Inflammatory macrophage treated with lipopolysaccharide for 1 hour (primary cell): ENCODE measurements at regions not wholly inside any gene's neighbourhood (a gene's known extent, or its start where the extent isn't known, plus 50 kb on each side); places are given as distances from the start of the nearest gene placed in this dataset.

Source experiments
- DNase-seq, 2 donors: peaks; one replicate each; pipeline ENCODE4 v3.0.0-alpha.2; 2020 to 2022

DNA sequence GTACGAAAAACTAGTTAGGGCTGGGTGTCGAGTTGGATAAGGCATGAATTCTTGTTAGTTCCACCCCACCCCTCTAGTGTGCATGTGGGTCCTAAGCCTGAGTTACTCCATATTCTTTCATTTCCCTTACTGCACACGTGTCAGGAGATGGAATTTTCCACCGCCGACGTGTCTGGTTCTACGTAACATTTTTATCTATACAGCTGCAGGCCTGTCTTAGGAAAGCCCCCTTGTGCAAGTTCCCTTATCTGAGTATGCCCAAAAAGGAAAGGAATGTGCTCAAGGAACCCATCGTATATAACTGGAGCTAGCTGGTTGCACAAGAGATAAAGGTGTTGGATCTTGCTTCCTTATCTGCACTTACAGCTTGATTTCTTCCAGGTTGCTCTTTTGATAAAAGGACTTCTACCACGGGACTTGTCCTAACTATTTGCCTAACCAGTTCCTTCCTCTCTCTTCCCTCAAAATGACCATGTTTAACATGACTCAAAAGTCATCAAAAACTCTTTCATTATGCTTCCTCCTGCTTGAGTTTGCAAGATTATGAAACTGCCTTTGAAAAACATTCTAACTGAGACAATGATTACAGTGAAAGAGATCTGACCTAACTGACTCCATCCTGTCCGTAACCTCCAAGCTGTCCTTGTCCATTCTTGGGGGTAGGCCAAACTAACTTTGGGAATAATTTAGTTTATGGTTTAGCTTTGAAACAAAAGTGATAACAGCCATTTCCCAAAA lies 181.4 kb downstream of the AKR1D1 start:
- peak; percentile 91 to 96 for DNase-seq

- peak; percentile 35 to 75 for DNase-seq
These were observed 181.9 kb downstream of the AKR1D1 start for GRCh38 chr7:138258197-138258559.

GRCh38 chr7:138259675-138260074 lies 183.4 kb downstream of the AKR1D1 start:
- no peak for DNase-seq

DNA sequence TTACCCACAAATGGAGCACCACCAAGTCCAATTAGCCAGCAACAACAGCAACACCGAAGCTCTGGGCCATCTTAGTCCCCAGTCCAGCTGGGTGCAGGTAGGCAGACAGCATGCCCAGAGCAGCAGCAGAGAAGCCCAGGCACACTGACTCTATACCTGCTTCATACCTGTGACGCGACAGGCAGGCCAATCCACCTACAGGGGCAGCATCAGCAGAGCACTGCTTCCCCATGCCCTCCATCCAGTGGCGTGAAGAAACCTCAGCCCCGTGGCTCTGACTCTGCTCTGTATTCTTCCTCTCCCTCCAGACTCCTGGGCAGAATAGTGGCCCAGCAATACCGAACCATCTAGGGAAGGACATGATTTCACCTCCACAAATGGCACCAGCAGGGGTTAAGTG lies 191.7 kb downstream of the AKR1D1 start:
- DNase-seq: no peak

- peak in 1 of 2 donors; percentile 13 for DNase-seq
These were observed 183.2 kb upstream of the TRIM24 start for GRCh38 chr7:138276891-138277290.

- no peak for DNase-seq
These were observed 181.5 kb upstream of the TRIM24 start for GRCh38 chr7:138278601-138279000.

GRCh38 chr7:138282997-138283396 lies 177.1 kb upstream of the TRIM24 start:
- no peak for DNase-seq

- DNase-seq: no peak
These were observed 174.9 kb upstream of the TRIM24 start for GRCh38 chr7:138285129-138285528.

GRCh38 chr7:138286846-138287245 lies 173.2 kb upstream of the TRIM24 start:
- no peak for DNase-seq

DNA sequence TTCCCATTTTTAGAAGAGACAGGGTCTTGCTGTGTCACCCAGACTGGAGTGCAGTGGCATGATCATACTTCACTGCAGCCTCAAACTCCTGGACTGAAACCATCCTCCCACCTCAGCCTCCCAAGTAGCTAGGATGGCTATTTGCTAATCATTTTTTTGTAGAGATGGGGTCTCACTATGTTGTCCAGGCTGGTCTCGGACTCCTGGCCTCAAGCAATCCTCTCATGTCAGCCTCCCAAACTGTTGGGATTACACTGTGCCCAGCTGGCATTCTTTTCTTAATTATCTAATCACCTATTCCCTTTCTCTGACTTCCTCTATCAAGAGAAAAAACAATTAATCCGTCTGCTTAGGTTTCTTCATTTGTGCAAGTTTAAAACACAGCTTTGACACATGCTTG lies 172.5 kb upstream of the TRIM24 start:
- no peak for DNase-seq

GRCh38 chr7:138289082-138289481 lies 171.0 kb upstream of the TRIM24 start:
- no peak for DNase-seq

DNA sequence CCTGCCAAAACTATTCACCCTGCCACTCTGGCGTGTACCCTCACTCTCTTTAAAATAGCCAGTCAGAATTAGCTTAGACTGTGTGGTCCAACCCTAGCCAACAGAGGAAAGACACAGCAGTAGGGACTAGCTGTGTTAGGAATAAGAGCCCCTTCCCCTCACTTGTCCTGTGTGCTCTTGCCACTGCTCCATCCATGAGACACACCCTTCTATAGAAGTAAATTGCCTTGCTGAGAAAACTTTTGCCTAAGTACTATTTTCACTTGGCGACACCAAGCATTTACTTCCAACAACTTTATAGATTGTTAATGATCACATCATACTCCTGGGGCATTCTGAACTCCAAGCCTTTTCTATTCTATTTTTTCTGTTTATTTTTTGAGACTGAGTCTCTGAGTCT lies 170.2 kb upstream of the TRIM24 start:
- no peak for DNase-seq

DNA sequence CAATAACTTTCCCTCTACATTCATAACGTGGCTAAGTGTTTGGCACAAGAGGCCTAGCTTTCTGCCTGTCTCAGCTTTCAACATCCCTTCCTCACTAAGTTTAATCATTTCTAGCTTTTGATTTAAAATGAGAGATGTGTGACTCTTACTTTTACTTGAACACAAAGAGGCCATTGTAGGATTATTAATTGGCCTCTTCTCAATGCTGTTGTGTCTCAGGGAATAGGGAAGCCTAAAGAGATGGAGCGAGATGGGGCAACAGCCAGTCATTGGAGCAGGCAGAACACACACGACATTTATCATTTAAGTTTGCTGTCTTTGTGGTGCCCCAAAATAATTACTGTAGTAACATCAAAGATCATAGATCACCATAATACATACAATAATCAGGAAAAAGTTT lies 167.1 kb upstream of the TRIM24 start:
- DNase-seq: no peak

DNA sequence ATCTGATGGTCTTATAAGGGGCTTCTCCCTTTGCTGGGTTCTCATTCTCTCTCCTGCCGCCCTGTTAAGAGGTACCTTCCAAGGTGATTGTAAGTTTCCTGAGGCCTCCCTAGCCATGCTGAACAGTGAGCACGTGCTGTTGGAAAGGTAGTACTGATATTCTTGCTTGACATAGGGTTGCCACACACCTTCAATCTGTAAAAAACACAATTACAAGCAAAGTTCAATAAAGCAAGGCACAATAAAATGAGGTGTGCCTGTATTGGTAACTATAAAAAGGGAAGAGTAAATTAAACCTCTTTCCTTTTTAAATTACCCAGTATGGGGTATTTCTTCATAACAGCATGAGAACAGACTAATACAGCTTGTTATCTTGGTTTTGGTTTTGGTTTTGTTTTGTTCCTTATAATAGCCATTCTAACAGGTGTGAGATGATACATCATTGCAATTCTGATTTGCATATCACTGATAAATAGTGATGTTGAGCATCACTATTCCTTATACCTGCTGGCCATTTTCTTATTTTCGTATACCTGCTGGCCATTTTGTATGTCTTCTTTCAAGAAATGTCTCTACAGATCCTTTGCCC lies 164.9 kb upstream of the TRIM24 start:
- DNase-seq: peak in 1 of 2 donors; percentile 4

- no peak for DNase-seq
These were observed 162.5 kb upstream of the TRIM24 start for GRCh38 chr7:138297526-138297925.

DNA sequence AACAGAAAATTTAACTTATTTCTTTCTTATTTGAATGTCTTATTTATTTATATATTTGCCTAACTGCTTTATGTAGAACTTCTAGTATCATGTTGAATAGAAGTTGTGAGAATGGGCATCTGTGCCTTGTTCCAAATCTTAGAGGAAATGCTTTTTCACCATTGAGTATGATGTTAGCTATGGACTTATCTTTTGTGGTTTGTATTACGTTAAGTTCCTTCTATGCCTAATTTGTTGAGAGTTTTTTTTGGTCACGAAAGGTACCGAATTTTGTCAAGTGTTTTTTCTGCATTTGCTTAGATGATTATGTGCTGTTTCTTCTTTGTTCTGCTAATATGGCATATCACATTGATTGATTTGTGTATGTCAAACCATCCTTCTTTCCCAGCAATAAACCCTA lies 161.0 kb upstream of the TRIM24 start:
- DNase-seq: no peak

- DNase-seq: peak; percentile 43 to 67
These were observed 156.6 kb upstream of the TRIM24 start for GRCh38 chr7:138303230-138304070.

DNA sequence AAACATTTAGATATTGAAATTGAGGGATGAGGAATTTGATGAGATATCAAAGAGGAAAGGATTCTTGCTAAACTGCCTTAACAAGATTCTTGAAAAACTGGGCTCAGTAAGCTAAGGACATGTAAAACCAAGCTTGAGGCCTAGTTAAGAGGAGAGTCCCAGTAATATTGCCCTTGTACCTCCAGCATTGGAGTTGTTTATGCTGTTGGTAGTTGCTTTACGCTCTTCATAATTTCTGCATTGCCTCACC lies 156.1 kb upstream of the TRIM24 start:
- no peak for DNase-seq

DNA sequence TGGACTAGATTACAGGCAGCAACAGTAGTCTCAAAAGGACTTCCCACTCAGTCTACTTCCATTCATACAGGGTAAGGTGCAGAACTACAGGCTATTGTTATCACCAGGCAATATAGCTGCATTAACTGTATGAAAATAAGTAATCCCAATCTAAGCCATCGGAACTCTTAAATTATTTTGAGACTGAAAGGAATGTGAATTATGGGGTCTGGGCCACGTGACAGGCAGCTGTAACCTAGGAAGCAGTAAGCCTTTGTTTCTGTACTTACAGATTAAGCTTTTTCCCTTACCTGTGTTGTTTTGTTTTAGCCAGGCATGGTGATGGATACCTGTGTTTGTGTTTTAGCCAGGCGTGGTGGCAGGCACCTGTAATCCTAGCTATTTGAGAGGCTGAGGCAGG lies 152.4 kb upstream of the TRIM24 start:
- no peak for DNase-seq

DNA sequence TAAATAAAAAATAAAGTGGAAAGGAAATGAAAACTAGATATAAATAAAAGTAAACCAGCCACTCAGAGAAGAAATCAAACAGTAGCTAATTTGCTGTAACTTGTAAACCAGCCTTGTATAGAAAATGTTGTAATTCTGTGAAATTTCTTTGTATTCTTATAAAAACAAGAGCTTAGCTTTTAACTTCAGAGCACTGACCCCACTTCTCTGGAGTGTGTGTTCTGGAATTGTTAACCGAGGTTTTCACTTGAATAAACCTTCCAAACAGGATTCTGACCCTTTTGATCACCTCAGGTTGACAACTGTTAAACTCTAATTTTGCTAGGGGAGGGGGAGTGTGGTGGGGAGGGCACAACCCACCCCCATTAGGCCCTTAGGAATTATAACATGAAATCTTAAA lies 151.9 kb upstream of the TRIM24 start:
- DNase-seq: no peak

DNA sequence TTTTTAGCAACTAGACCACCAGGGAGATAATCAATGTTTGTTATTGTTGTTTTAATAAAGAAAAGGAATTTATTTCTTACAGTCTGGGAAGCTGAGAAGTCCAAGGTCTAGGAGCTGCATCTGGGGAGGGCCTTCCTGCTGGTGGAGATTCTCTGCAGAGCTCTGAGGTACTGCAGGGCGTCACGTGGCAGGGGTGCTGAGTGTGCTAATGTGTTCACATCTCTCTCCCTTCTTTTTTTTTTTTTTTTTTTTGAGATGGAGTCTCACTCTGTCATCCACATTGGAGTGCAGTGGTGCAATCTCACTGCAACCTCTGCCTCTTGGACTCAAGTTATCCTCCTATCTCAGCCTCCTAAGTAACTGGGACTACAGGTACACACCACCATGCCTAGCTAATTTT lies 150.9 kb upstream of the TRIM24 start:
- DNase-seq: no peak

DNA sequence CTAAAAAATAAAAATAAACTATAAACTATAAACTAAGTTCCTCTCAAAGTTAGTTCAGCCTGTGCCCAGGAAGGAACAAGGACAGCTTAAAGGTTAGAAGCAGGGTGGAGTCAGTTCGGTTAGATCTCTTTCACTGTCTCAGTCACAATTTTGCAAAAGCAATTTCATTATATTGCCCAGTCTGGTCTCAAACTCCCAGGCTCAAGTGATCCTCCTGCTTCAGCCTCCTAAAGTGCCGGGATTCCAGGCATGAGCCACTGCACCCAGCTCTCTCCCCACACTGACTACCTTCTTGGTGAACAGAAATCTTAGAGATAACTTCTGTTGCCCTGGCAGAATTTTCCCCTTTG lies 146.3 kb upstream of the TRIM24 start:
- DNase-seq: no peak

- DNase-seq: no peak
These were observed 143.5 kb upstream of the TRIM24 start for GRCh38 chr7:138316421-138317043.

DNA sequence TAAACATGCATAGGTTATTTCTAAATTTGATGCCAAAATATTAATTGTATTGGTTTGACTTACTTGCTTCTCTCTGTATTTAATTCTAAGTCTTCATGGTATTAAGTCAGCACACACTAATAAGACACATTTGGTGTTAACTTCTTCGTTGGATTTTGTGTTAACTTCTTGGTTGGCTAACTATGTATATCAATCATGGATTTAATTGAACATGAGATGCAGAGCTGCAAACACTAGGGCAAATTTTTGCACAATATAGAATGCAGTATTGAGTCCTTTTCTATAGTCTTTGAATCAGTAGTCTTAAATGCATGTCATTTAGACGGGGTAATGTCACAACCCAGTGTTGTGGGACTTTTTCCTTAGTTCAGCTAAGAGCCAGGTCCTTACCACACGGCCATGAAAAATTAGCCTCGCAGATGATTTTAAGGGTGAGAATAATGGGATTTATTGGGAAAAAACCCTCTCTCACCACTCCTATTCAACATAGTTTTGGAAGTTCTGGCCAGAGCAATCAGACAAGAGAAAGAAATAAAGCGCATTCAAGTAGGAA lies 142.9 kb upstream of the TRIM24 start:
- DNase-seq: no peak
